Mesendoderm (in vitro differentiated cells): ENCODE measurements at regions not wholly inside any gene's neighbourhood (a gene's known extent, or its start where the extent isn't known, plus 50 kb on each side); places are given as distances from the start of the nearest gene placed in this dataset.
A peak's percentile ranks its signal among the peaks of the same experiment; 100 is the strongest.

Source experiments
- DNase-seq: peaks from one replicate; pipeline ENCODE4 v3.0.0; 2013
- H2AK5ac ChIP-seq: 2 replicates; pipeline ENCODE4 v1.6.1; 2013; ENCODE audit warnings: low read length, inconsistent platforms
- H2BK120ac ChIP-seq: 2 replicates; pipeline ENCODE4 v1.6.1; 2013; ENCODE audit warnings: low read depth, mild to moderate bottlenecking, low read length, moderate library complexity, mixed read lengths
- H2BK15ac ChIP-seq: replicated peaks from 2 replicates; pipeline ENCODE4 v1.6.1; 2013; ENCODE audit warnings: low read depth, mild to moderate bottlenecking, moderate library complexity
- H2BK5ac ChIP-seq: 2 replicates; pipeline ENCODE4 v1.6.1; 2013; ENCODE audit warnings: low read length, inconsistent platforms
- H3K18ac ChIP-seq: 2 replicates; pipeline ENCODE4 v1.6.1; 2013; ENCODE audit warnings: mild to moderate bottlenecking, low read length, mixed read lengths
- H3K23ac ChIP-seq: one replicate; pipeline ENCODE4 v1.6.1; 2013; ENCODE audit warnings: low read length
- H3K27ac ChIP-seq: 2 replicates; pipeline ENCODE4 v1.5.1; 2013; ENCODE audit warnings: low read depth, mild to moderate bottlenecking, inconsistent platforms, low read length, moderate library complexity
- H3K27me3 ChIP-seq: 2 replicates; pipeline ENCODE4 v1.6.1; 2013; ENCODE audit warnings: low read length, control low read depth, mild to moderate bottlenecking, inconsistent platforms; ENCODE audit not compliant: insufficient read depth, poor library complexity
- H3K36me3 ChIP-seq: 2 replicates; pipeline ENCODE4 v1.6.1; 2013; ENCODE audit warnings: low read length, inconsistent platforms; ENCODE audit not compliant: control insufficient read depth, insufficient read depth
- H3K4ac ChIP-seq: one replicate; pipeline ENCODE4 v1.6.1; 2013; ENCODE audit warnings: low read depth, mild to moderate bottlenecking, low read length, moderate library complexity
- H3K4me1 ChIP-seq: 2 replicates; pipeline ENCODE4 v1.6.1; 2013; ENCODE audit warnings: low read depth, low read length, inconsistent platforms; ENCODE audit not compliant: control insufficient read depth
- H3K4me2 ChIP-seq: 2 replicates; pipeline ENCODE4 v1.6.1; 2013; ENCODE audit warnings: low read length
- H3K4me3 ChIP-seq: 2 replicates; pipeline ENCODE4 v1.5.1; 2013; ENCODE audit warnings: mild to moderate bottlenecking, low read length
- H3K56ac ChIP-seq: one replicate; pipeline ENCODE4 v1.6.1; 2013; ENCODE audit warnings: low read length
- H3K79me1 ChIP-seq: 2 replicates; pipeline ENCODE4 v1.6.1; 2013; ENCODE audit warnings: low read length, inconsistent platforms
- H3K79me2 ChIP-seq: 2 replicates; pipeline ENCODE4 v1.6.1; 2013; ENCODE audit warnings: mild to moderate bottlenecking, low read length; ENCODE audit not compliant: control insufficient read depth, insufficient read depth
- H3K9ac ChIP-seq: 2 replicates; pipeline ENCODE4 v1.6.1; 2013; ENCODE audit warnings: low read length, inconsistent platforms
- H4K5ac ChIP-seq: one replicate; pipeline ENCODE4 v1.6.1; 2013; ENCODE audit warnings: low read length
- H4K8ac ChIP-seq: one replicate; pipeline ENCODE4 v1.6.1; 2013; ENCODE audit warnings: low read depth, mild to moderate bottlenecking, control low read depth, low read length, moderate library complexity
- WGBS: extraction: QIAGEN DNeasy Blood & Tissue Kit; methylation state at CpG from one replicate; pipeline ENCODE4 v1.1.7; 2013; ENCODE audit warnings: low lambda C conversion rate, missing lambda C conversion rate; ENCODE audit not compliant: insufficient coverage; ENCODE audit errors: extremely low coverage; 5-methylcytosine and 5-hydroxymethylcytosine counted together

DNA sequence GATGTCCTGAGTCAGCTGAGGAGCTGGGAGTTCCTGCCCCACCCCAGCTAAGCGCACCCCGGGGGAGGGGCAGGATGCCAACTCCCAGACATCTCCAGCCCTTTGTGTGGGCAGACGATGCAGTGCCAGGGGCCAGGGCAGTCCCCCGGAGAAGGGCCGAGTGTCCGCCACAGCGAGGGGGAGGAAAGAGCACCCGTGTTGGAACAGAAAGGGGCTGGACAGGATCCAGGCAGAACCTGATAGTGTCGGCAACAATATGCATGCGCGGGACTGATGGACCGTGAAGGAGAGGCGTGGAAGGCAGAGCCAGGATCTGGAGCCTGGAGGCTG is 1434.7 kb downstream of the BRD1 start:
- no peak overlapping the region for H2AK5ac ChIP-seq
- H3K27me3 ChIP-seq, result no peaks in the 10 kb centered on the region
- no peak overlapping the region for H4K5ac ChIP-seq
- H2BK5ac ChIP-seq, result no peak overlapping the region
- WGBS, result no CpG with 5 or more reads among the region's 13 CpGs
- no peak overlapping the region for H2BK15ac ChIP-seq
- H3K4me1 ChIP-seq, result no peaks in the 10 kb centered on the region
- H3K9ac ChIP-seq, result no peak overlapping the region
- no peak overlapping the region for H3K56ac ChIP-seq
- H3K23ac ChIP-seq, result no peak overlapping the region
- H3K27ac ChIP-seq, result no peak overlapping the region
- H3K4me3 ChIP-seq, result no peak overlapping the region
- no peak overlapping the region for H3K18ac ChIP-seq
- H3K4me2 ChIP-seq, result no peak overlapping the region
- no peak overlapping the region for H3K4ac ChIP-seq
- H4K8ac ChIP-seq, result no peak overlapping the region
- H3K79me2 ChIP-seq, result no peaks in the 10 kb centered on the region
- H3K79me1 ChIP-seq, result no peaks in the 10 kb centered on the region
- DNase-seq, result no peak
- no peak overlapping the region for H2BK120ac ChIP-seq
- no peaks in the 10 kb centered on the region for H3K36me3 ChIP-seq

GRCh38 chr22:48391820-48392219 is 1435.9 kb downstream of the BRD1 start:
- H3K23ac ChIP-seq, result no peak overlapping the region
- no peaks in the 10 kb centered on the region for H3K27me3 ChIP-seq
- H3K4me2 ChIP-seq, result no peak overlapping the region
- no peak overlapping the region for H3K27ac ChIP-seq
- no peak overlapping the region for H2AK5ac ChIP-seq
- WGBS, result no CpG with 5 or more reads among the region's 5 CpGs
- no peak overlapping the region for H4K8ac ChIP-seq
- no peaks in the 10 kb centered on the region for H3K4me1 ChIP-seq
- H3K9ac ChIP-seq, result no peak overlapping the region
- DNase-seq, result no peak
- no peak overlapping the region for H2BK120ac ChIP-seq
- no peak overlapping the region for H4K5ac ChIP-seq
- H3K79me1 ChIP-seq, result no peaks in the 10 kb centered on the region
- H2BK15ac ChIP-seq, result no peak overlapping the region
- H3K36me3 ChIP-seq, result no peaks in the 10 kb centered on the region
- H3K79me2 ChIP-seq, result no peaks in the 10 kb centered on the region
- no peak overlapping the region for H3K4me3 ChIP-seq
- no peak overlapping the region for H3K4ac ChIP-seq
- H3K56ac ChIP-seq, result no peak overlapping the region
- H3K18ac ChIP-seq, result no peak overlapping the region
- no peak overlapping the region for H2BK5ac ChIP-seq

DNA sequence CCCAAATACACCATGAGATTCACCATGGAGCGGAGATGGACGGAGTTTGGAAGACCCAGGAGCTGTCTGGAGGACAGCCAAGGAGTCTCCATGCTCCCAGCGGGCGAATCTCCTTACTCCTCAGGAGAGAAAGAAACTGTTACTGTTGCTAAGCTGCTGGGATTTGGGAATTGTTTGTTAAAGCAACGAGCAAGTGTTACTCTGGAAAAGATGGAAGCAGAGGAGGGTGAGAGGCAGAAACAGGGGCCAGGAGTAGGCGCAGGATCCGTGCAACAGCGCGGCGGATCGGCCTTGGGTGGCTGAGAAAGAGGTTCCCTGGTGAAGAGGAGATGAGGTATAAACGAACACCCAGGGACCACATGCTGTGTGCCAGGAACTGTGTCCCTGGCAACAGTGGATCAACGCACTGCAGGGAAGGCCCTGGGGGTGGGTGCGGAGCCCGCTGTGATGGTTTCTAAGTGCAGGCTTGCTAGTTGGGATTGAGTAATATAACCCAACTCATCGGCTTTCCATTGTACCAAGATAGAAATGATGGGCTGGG is 1436.4 kb downstream of the BRD1 start:
- Histone ChIP-seq H4K5ac (no peak overlapping the region), H2BK5ac (no peak overlapping the region), H3K18ac (no peak overlapping the region), H3K56ac (no peak overlapping the region), H2BK120ac (no peak overlapping the region), H3K27ac (no peak overlapping the region), H3K4ac (no peak overlapping the region), H3K4me3 (no peak overlapping the region), H3K27me3 (no peaks in the 10 kb centered on the region), H3K36me3 (no peaks in the 10 kb centered on the region), H3K79me1 (no peaks in the 10 kb centered on the region), H2AK5ac (no peak overlapping the region), H3K9ac (no peak overlapping the region), H4K8ac (no peak overlapping the region), H3K4me2 (no peak overlapping the region), H3K79me2 (no peaks in the 10 kb centered on the region), H2BK15ac (no peak overlapping the region), H3K4me1 (no peaks in the 10 kb centered on the region), H3K23ac (no peak overlapping the region)
- no CpG with 5 or more reads among the region's 16 CpGs for WGBS
- peak; percentile 40 for DNase-seq

GRCh38 chr22:48389916-48390315 is 1437.8 kb downstream of the BRD1 start:
- H3K27ac ChIP-seq, result no peak overlapping the region
- DNase-seq, result no peak
- no peak overlapping the region for H3K56ac ChIP-seq
- no CpG with 5 or more reads among the region's 8 CpGs for WGBS
- H3K4me2 ChIP-seq, result no peak overlapping the region
- no peak overlapping the region for H3K4me3 ChIP-seq
- H2BK5ac ChIP-seq, result no peak overlapping the region
- H2BK120ac ChIP-seq, result no peak overlapping the region
- H3K79me2 ChIP-seq, result no peaks in the 10 kb centered on the region
- no peaks in the 10 kb centered on the region for H3K79me1 ChIP-seq
- no peak overlapping the region for H4K5ac ChIP-seq
- H3K23ac ChIP-seq, result no peak overlapping the region
- no peak overlapping the region for H4K8ac ChIP-seq
- no peak overlapping the region for H3K18ac ChIP-seq
- H2BK15ac ChIP-seq, result no peak overlapping the region
- H3K9ac ChIP-seq, result no peak overlapping the region
- H2AK5ac ChIP-seq, result no peak overlapping the region
- no peaks in the 10 kb centered on the region for H3K4me1 ChIP-seq
- H3K27me3 ChIP-seq, result no peaks in the 10 kb centered on the region
- H3K4ac ChIP-seq, result no peak overlapping the region
- no peaks in the 10 kb centered on the region for H3K36me3 ChIP-seq

- H2BK15ac ChIP-seq, result no peak overlapping the region
- H3K79me2 ChIP-seq, result no peaks in the 10 kb centered on the region
- H3K4ac ChIP-seq, result no peak overlapping the region
- no peak overlapping the region for H2BK120ac ChIP-seq
- H2AK5ac ChIP-seq, result no peak overlapping the region
- no peak overlapping the region for H3K4me3 ChIP-seq
- no peak overlapping the region for H2BK5ac ChIP-seq
- no peak overlapping the region for H3K56ac ChIP-seq
- H3K9ac ChIP-seq, result no peak overlapping the region
- H3K36me3 ChIP-seq, result no peaks in the 10 kb centered on the region
- H3K27me3 ChIP-seq, result no peaks in the 10 kb centered on the region
- no CpG with 5 or more reads among the region's 12 CpGs for WGBS
- no peak overlapping the region for H3K27ac ChIP-seq
- no peak overlapping the region for H3K18ac ChIP-seq
- DNase-seq, result no peak
- H4K5ac ChIP-seq, result no peak overlapping the region
- no peak overlapping the region for H4K8ac ChIP-seq
- no peak overlapping the region for H3K4me2 ChIP-seq
- no peaks in the 10 kb centered on the region for H3K4me1 ChIP-seq
- H3K79me1 ChIP-seq, result no peaks in the 10 kb centered on the region
- no peak overlapping the region for H3K23ac ChIP-seq
These were observed 1445.5 kb downstream of the BRD1 start for GRCh38 chr22:48382197-48382596.

DNA sequence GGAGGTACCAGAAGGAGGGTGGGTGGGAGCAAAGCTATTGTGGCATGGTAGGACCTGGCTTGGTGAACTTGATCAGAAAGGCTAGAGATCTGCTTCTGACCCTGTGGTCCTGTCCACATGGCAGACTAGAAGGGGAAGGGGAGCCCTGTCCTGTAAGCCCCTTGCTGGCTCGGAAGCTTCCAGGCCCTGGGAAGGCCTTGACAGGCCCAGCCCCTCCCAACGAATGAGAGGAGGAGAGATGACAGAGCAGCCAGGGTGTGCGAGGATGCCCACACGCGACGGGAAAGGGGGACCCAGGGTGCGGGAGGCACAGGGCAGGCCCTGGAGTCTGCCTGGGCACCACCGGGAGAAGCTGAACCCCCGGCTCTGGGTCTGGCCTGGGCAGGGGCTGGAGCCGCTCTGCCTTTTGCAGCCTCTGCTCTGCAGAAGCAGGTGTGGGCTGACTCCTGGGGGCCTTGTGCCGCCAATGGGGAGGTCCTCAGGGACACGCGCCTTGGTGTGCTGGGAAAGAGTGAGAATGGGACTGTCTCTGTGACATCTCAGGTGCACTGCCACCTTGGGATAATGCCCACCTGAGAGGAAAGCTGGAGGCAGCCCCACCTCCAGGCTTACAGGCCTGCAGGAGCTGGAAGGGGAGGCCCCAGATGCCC is 1447.5 kb downstream of the BRD1 start:
- no peak overlapping the region for H3K56ac ChIP-seq
- H3K4me3 ChIP-seq, result no peak overlapping the region
- no peak overlapping the region for H3K9ac ChIP-seq
- no peak overlapping the region for H4K5ac ChIP-seq
- no peaks in the 10 kb centered on the region for H3K79me1 ChIP-seq
- no peaks in the 10 kb centered on the region for H3K4me1 ChIP-seq
- no peak overlapping the region for H2AK5ac ChIP-seq
- no peak overlapping the region for H3K4ac ChIP-seq
- no peak overlapping the region for H2BK5ac ChIP-seq
- H2BK120ac ChIP-seq, result no peak overlapping the region
- no peaks in the 10 kb centered on the region for H3K27me3 ChIP-seq
- no peak overlapping the region for H3K18ac ChIP-seq
- no peak overlapping the region for H4K8ac ChIP-seq
- H3K4me2 ChIP-seq, result no peak overlapping the region
- H3K27ac ChIP-seq, result no peak overlapping the region
- H2BK15ac ChIP-seq, result no peak overlapping the region
- no peak for DNase-seq
- no peaks in the 10 kb centered on the region for H3K79me2 ChIP-seq
- H3K23ac ChIP-seq, result no peak overlapping the region
- WGBS, result no CpG with 5 or more reads among the region's 13 CpGs
- no peaks in the 10 kb centered on the region for H3K36me3 ChIP-seq
